ENCODE measurements at regions not wholly inside any gene's neighbourhood (a gene's known extent, or its start where the extent isn't known, plus 50 kb on each side); places are given as distances from the start of the nearest gene placed in this dataset.
"Not testable (repeated sequence)": the region's sequence is repeated elsewhere in the genome, so short reads cannot be mapped to it uniquely, and the experiment has no call there.

- H3K4me1 Mint-ChIP-seq, result no peaks in the 10 kb centered on the region
- H3K27ac Mint-ChIP-seq, result no peak overlapping the region
- no peaks in the 10 kb centered on the region for H3K27me3 Mint-ChIP-seq
- POLR2A ChIA-PET, result no interaction called here
- peaks cover 10% of the 10 kb centered on the region for H3K9me3 Mint-ChIP-seq
- H3K4me3 Mint-ChIP-seq, result no peak overlapping the region
- no peak for DNase-seq
- no peaks in the 10 kb centered on the region for H3K36me3 Mint-ChIP-seq
- no peak for ATAC-seq (ENCODE audit: low read depth)
Observed at GRCh38 chr4:188661502-188661901, 522.3 kb downstream of the TRIML1 start.

DNA sequence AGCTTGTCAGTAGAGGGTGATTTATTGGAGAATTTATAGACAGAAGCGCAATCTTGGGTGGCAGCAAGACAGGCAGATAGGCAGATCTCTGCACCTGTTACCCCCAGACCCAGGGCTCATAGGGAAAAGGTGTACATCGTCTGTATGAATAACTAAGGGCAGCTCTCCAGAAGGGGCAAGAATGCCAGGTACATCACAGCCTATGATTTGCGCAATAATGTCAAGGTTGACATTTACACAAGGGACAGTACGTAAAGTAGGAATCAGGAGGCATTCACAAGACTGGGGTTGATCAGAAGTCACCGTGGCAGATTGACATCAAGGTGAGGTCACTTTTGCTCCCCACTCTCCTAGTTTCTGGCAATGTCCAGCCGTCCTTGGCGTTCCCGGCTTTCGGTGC, 524.1 kb downstream of the TRIML1 start:
- no peak for ATAC-seq (ENCODE audit: low read depth)
- Mint-ChIP-seq H3K36me3 (no peaks in the 10 kb centered on the region), H3K4me1 (no peaks in the 10 kb centered on the region), H3K9me3 (peaks cover 8% of the 10 kb centered on the region), H3K27ac (no peak overlapping the region), H3K27me3 (no peaks in the 10 kb centered on the region), H3K4me3 (no peak overlapping the region)
- no peak for DNase-seq
- POLR2A ChIA-PET, result no interaction called here

DNA sequence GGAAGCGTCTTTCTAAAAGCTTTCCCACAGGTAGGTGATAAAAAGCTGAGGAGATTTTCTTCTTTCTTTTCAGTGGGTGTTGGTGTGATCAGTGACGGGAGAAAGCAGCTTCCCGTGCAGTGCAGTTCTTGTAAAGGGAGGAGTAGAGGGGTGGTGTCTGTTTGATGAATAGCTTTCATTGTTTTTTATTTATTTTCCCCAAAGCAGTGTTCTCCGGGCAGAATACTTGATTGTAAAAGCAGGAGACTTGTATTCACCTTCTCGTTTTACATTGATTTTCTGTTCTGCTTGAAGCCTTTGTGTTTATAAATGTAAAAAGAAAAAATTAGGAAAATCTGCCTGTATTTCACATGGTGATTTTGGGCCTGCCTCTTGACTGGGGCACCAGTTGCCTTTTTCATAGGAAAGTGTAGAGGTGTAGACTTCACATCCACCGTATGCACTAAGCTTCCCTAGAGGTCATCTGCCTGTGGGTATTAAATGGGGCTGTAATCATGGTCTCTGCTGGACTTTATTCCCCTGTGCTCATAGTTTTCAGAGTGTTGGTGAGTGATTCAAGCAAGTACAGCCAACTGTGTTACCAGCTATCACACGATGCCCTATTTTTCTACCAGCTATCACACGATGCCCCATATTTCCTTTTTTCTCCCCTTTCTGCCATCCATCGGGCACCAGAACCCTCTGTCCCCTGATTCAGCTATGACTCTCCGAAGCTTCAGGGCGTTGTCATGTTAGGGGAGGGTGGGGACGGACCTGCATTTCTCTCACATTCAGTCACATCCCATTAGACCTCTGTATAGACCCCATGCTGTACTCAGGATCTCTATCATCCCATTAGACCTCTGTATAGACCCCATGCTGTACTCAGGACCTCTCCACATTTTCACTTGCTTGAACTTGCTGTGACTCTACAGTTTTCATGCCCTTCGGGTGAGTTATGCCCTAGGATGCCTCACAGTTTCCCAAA, 526.5 kb downstream of the TRIML1 start:
- Mint-ChIP-seq H3K27ac (no peak overlapping the region), H3K4me3 (no peak overlapping the region), H3K4me1 (no peaks in the 10 kb centered on the region), H3K27me3 (no peaks in the 10 kb centered on the region), H3K9me3 (peaks cover 6% of the 10 kb centered on the region), H3K36me3 (no peaks in the 10 kb centered on the region)
- DNase-seq, result no peak
- ATAC-seq (ENCODE audit: low read depth), result no peak
- POLR2A ChIA-PET, result no interaction called here

GRCh38 chr4:188678691-188679090, 539.5 kb downstream of the TRIML1 start:
- H3K27me3 Mint-ChIP-seq; DNase-seq; H3K36me3 Mint-ChIP-seq; H3K27ac Mint-ChIP-seq; H3K4me1 Mint-ChIP-seq; POLR2A ChIA-PET; H3K4me3 Mint-ChIP-seq; ATAC-seq (ENCODE audit: low read depth): not testable (repeated sequence)
- H3K9me3 Mint-ChIP-seq, result peaks cover 13% of the 10 kb centered on the region

DNA sequence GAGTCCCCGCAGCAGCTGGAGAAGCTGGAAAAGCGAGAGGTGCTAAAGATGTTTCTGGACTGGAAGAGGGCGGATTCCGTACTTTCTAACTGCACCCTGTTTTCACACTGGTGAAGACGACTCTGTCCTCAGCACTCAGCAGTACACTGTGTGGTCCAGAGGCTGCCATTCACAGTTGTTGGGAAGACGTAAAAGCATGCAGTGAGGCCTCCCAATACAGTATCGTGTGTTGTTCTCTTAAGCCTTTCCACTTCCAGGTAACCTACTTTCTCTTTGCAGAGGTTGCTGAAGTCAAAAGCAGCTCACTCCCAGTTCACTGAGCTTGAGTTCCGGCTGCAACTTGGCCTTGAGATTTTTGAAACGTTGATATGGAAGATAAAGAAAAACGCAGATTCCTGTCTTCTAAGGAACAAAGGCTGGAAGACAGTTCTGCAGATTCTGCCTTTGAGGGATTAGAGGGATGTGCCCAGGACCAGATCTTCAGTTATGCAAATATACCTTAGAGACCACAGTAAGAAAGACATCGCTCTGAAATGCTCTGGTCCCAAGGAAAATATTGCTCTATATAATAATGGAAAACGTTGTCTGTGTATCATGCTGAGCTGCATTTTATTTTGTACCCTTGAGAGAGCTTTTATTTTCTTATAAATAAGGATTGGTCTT, 540.9 kb downstream of the TRIML1 start:
- DNase-seq (no peak), ATAC-seq (ENCODE audit: low read depth) (no peak)
- Mint-ChIP-seq H3K27me3 (no peaks in the 10 kb centered on the region), H3K9me3 (peaks cover 7% of the 10 kb centered on the region), H3K4me1 (no peaks in the 10 kb centered on the region), H3K36me3 (no peaks in the 10 kb centered on the region), H3K27ac (no peak overlapping the region), H3K4me3 (no peak overlapping the region)
- POLR2A ChIA-PET, result no interaction called here

- ATAC-seq (ENCODE audit: low read depth), result no peak
- POLR2A ChIA-PET, result no interaction called here
- Mint-ChIP-seq H3K4me1 (no peaks in the 10 kb centered on the region), H3K36me3 (no peaks in the 10 kb centered on the region), H3K9me3 (peaks cover 7% of the 10 kb centered on the region), H3K4me3 (no peak overlapping the region), H3K27me3 (no peaks in the 10 kb centered on the region), H3K27ac (no peak overlapping the region)
- DNase-seq, result no peak
Observed at GRCh38 chr4:188680667-188681063, 541.4 kb downstream of the TRIML1 start.

GRCh38 chr4:188682321-188682720, 543.1 kb downstream of the TRIML1 start:
- Mint-ChIP-seq H3K9me3 (peaks cover 5% of the 10 kb centered on the region), H3K4me1 (no peaks in the 10 kb centered on the region), H3K36me3 (no peaks in the 10 kb centered on the region), H3K4me3 (no peak overlapping the region), H3K27me3 (no peaks in the 10 kb centered on the region), H3K27ac (no peak overlapping the region)
- DNase-seq (no peak), ATAC-seq (ENCODE audit: low read depth) (no peak)
- POLR2A ChIA-PET, result no interaction called here

DNA sequence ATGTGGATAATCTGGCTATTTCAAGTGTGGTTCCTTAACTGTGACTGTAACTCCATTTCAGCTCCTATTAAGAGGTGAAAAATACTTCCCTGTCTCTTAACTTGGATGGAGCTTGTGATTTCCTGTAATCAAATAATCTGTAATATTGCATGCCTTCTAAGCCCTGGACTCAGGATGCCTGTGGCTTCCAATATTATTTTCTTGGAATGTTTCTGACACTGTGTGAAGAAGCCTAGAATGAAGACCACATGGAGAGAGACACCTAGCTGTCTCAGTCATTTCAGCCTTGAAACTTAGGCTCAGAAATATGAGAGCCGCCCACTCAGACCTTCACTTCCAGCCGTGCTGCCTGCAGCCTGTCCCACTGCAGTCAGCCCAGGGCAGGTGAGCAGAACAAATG, 544.3 kb downstream of the TRIML1 start:
- H3K27me3 Mint-ChIP-seq, result no peaks in the 10 kb centered on the region
- POLR2A ChIA-PET, result no interaction called here
- DNase-seq, result no peak
- H3K4me3 Mint-ChIP-seq, result no peak overlapping the region
- no peak overlapping the region for H3K27ac Mint-ChIP-seq
- ATAC-seq (ENCODE audit: low read depth), result no peak
- H3K4me1 Mint-ChIP-seq, result no peaks in the 10 kb centered on the region
- peaks cover 5% of the 10 kb centered on the region for H3K9me3 Mint-ChIP-seq
- H3K36me3 Mint-ChIP-seq, result no peaks in the 10 kb centered on the region

DNA sequence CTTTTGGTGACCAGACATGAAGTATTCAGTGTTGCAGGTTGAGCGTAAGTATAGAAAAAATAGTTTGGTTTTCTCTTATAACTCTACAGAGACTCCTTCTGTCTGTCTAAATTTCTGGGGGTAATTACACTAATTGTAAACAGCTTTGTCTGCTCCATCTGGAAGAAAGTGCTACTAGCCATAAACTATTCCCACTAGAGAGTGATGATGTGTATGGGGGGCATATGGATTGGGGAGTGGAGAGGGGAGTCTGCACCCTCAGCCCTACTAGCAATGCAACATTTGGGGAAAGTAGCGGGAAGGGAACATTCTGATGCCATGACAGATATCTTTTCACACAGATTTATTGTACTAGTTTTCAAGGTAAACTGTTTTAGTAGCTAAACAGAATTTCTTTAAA, 549.7 kb downstream of the TRIML1 start:
- POLR2A ChIA-PET, result no interaction called here
- Mint-ChIP-seq H3K4me1 (no peaks in the 10 kb centered on the region), H3K36me3 (no peaks in the 10 kb centered on the region), H3K27ac (no peak overlapping the region), H3K27me3 (no peaks in the 10 kb centered on the region), H3K4me3 (no peak overlapping the region), H3K9me3 (peaks cover 6% of the 10 kb centered on the region)
- no peak for ATAC-seq (ENCODE audit: low read depth)
- no peak for DNase-seq

- H3K9me3 Mint-ChIP-seq, result peaks cover 7% of the 10 kb centered on the region
- ATAC-seq (ENCODE audit: low read depth) (no peak), DNase-seq (no peak)
- no peak overlapping the region for H3K4me3 Mint-ChIP-seq
- no peaks in the 10 kb centered on the region for H3K4me1 Mint-ChIP-seq
- H3K27ac Mint-ChIP-seq, result no peak overlapping the region
- H3K36me3 Mint-ChIP-seq, result no peaks in the 10 kb centered on the region
- POLR2A ChIA-PET, result no interaction called here
- H3K27me3 Mint-ChIP-seq, result no peaks in the 10 kb centered on the region
Observed at GRCh38 chr4:188691811-188692210, 552.6 kb downstream of the TRIML1 start.

DNA sequence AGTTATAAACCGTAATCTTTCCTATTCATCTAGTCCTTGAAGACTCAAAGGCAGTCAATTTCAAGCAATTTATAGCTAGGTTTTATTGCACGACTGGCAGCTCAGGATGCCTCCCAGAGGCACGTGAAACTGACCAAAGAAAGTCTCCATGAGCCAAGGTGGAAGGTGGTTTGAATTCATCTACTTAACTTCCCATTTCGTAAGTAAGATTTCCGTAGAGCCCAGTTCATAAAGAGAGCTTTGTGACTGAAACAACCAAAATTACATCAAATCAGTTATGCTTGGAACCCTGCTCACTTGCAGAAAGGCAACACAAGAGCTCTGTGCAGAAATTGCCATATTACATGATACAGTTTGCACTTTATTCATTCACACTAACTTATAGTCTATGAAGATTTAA, 556.0 kb downstream of the TRIML1 start:
- H3K27ac Mint-ChIP-seq, result no peak overlapping the region
- ATAC-seq (ENCODE audit: low read depth), result no peak
- H3K9me3 Mint-ChIP-seq, result peaks cover 3% of the 10 kb centered on the region
- H3K36me3 Mint-ChIP-seq, result no peaks in the 10 kb centered on the region
- no peak for DNase-seq
- H3K4me3 Mint-ChIP-seq, result no peak overlapping the region
- POLR2A ChIA-PET, result no interaction called here
- no peaks in the 10 kb centered on the region for H3K27me3 Mint-ChIP-seq
- no peaks in the 10 kb centered on the region for H3K4me1 Mint-ChIP-seq

DNA sequence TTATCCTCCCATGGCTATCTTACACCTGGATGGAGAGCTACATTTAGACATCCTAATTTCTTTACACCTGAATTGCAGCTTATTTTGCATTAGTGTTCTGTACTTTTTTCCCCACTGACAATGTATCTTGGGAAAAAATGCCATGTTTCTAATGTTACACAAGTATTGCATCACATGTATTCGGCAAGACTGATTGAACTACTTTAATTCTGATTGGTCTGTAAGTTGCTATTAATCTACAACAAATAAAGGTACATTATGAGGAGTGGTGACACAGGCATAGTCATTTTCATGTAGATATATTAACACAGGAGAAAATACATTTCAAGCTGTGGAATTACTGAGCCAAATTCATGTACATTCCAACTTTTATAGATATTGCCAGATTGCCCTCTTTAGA, 558.0 kb downstream of the TRIML1 start:
- ATAC-seq (ENCODE audit: low read depth) (no peak), DNase-seq (no peak)
- Mint-ChIP-seq H3K4me3 (no peak overlapping the region), H3K27ac (no peak overlapping the region), H3K27me3 (no peaks in the 10 kb centered on the region), H3K36me3 (no peaks in the 10 kb centered on the region), H3K4me1 (no peaks in the 10 kb centered on the region), H3K9me3 (peaks cover 3% of the 10 kb centered on the region)
- POLR2A ChIA-PET, result no interaction called here

DNA sequence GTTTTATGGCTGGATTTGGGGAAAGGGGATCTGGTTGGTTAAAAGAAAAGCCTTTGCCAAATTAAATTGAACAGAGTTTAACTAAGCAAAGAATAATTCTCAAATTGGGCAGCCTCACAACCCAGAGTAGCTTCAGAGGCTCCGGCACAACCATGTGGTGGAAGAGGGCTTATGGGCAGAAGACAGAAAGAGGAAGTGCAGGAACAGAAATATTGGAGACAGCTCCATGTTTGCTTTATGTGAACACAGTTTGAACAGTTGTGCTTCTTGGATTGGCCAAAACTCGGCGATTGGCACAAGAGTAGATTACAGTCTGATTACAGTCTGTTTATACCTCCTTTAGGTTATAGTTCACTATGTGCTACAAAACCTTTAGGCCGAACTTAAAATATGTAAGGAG, 562.7 kb downstream of the TRIML1 start:
- Mint-ChIP-seq H3K4me3 (no peak overlapping the region), H3K27ac (no peak overlapping the region), H3K9me3 (peaks cover 5% of the 10 kb centered on the region), H3K36me3 (no peaks in the 10 kb centered on the region), H3K4me1 (no peaks in the 10 kb centered on the region), H3K27me3 (no peaks in the 10 kb centered on the region)
- POLR2A ChIA-PET, result no interaction called here
- DNase-seq (no peak), ATAC-seq (ENCODE audit: low read depth) (no peak)

DNA sequence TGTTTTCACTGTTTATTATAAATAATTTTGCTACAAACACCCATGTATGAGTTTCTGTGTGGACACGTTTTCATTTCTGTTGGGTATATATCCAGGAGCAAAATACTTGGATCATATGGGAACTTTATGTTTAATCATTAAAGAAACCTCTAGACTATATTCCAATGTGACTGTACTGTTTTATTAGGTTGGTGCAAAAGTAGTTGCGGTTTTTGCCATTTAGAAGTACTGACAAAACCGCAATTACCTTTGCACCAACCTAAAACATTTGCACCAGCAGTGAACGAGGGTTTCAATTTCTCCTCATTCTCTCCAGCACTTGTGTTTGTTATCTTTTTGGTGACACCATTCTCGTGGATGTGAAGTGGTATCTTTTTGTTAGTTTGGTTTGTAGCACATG, 565.0 kb downstream of the TRIML1 start:
- ATAC-seq (ENCODE audit: low read depth) (no peak), DNase-seq (no peak)
- Mint-ChIP-seq H3K9me3 (peaks cover 8% of the 10 kb centered on the region), H3K27ac (no peak overlapping the region), H3K27me3 (no peaks in the 10 kb centered on the region), H3K4me1 (no peaks in the 10 kb centered on the region), H3K36me3 (no peaks in the 10 kb centered on the region), H3K4me3 (no peak overlapping the region)
- POLR2A ChIA-PET, result no interaction called here
